ENCODE measurements at regions not wholly inside any gene's neighbourhood (a gene's known extent, or its start where the extent isn't known, plus 50 kb on each side); places are given as distances from the start of the nearest gene placed in this dataset.

GRCh38 chr16:9381905-9382304, 290.5 kb downstream of the HAPSTR1 start:
- peaks cover 2% of the 10 kb centered on the region for H3K27me3 Mint-ChIP-seq (ENCODE audit: insufficient read depth, low read depth, poor library complexity)
- Histone ChIP-seq H3K27ac (ENCODE audit: low read depth) (no peak overlapping the region), H3K36me3 (ENCODE audit: insufficient read depth) (no peaks in the 10 kb centered on the region), H3K4me3 (no peak overlapping the region), H3K27me3 (ENCODE audit: insufficient read depth) (no peaks in the 10 kb centered on the region), H3K9me2 (ENCODE audit: insufficient read depth) (peaks cover 2% of the 10 kb centered on the region; the same call in 1 of the 2 replicates), H3F3A (replicated peaks; ENCODE audit: low read depth) (no peaks in the 10 kb centered on the region), H3K4me2 (no peak overlapping the region), H3K79me2 (replicated peaks; ENCODE audit: insufficient read depth) (no peaks in the 10 kb centered on the region), H2AFZ (no peak overlapping the region), H3K4me1 (ENCODE audit: insufficient read depth) (no peaks in the 10 kb centered on the region), H4K20me1 (replicated peaks; ENCODE audit: insufficient read depth) (no peaks in the 10 kb centered on the region)
- ATAC-seq (no peak), DNase-seq (ENCODE audit: low spot score) (no peak)
- no peaks in the 10 kb centered on the region; the same call in 1 of the 3 replicates for H3K36me3 Mint-ChIP-seq (ENCODE audit: low read depth)
- TF ChIP-seq EZH2 (IDR thresholded peaks at IDR 0.05; ENCODE audit: low read depth, unreplicated experiment) (no peak), ZNF114 (CRISPR knock-in tag; IDR thresholded peaks at IDR 0.05) (no peak), CREB1 (CRISPR knock-in tag; IDR thresholded peaks at IDR 0.05; ENCODE audit: low read depth) (no peak), ETS1 (IDR thresholded peaks at IDR 0.05) (no peak), CTCF (conservative IDR thresholded peaks at IDR 0.05; ENCODE audit: low read depth in 2 of 2) (no peak), JUNB (IDR thresholded peaks at IDR 0.05; ENCODE audit: unreplicated experiment) (no peak), ZNF462 (CRISPR knock-in tag; IDR thresholded peaks at IDR 0.05) (no peak)
- H3K4me3 Mint-ChIP-seq, result no peak overlapping the region
- no peak overlapping the region for H3K27ac Mint-ChIP-seq
- peaks cover 16% of the 10 kb centered on the region; the same call in 2 of the 3 replicates for H3K9me3 Mint-ChIP-seq
- H3K4me1 Mint-ChIP-seq, result no peaks in the 10 kb centered on the region
